Breast epithelium (tissue), 3 donors: ENCODE measurements at regions not wholly inside any gene's neighbourhood (a gene's known extent, or its start where the extent isn't known, plus 50 kb on each side); places are given as distances from the start of the nearest gene placed in this dataset.

Source experiments
- POLR2AphosphoS5 ChIP-seq, 3 donors: sonication (generic); formaldehyde crosslinking; IDR thresholded peaks; one replicate each; pipeline ENCODE4 v1.6.1; 2017; ENCODE audit warnings: antibody characterized with exemption in 3 of 3
- TF ChIP-seq, protein P1 (sequence below), 3 donors: fragments of 450-650 bp; IDR thresholded peaks; one replicate each; pipeline ENCODE4 v1.5.1; 2016 to 2017; ENCODE audit warnings: antibody characterized with exemption in 3 of 3, mild to moderate bottlenecking in 3 of 3, moderate library complexity in 3 of 3

GRCh38 chr16:59394526-59394925 lies 660.4 kb upstream of the GOT2 start:
- TF ChIP-seq, protein P1, sequence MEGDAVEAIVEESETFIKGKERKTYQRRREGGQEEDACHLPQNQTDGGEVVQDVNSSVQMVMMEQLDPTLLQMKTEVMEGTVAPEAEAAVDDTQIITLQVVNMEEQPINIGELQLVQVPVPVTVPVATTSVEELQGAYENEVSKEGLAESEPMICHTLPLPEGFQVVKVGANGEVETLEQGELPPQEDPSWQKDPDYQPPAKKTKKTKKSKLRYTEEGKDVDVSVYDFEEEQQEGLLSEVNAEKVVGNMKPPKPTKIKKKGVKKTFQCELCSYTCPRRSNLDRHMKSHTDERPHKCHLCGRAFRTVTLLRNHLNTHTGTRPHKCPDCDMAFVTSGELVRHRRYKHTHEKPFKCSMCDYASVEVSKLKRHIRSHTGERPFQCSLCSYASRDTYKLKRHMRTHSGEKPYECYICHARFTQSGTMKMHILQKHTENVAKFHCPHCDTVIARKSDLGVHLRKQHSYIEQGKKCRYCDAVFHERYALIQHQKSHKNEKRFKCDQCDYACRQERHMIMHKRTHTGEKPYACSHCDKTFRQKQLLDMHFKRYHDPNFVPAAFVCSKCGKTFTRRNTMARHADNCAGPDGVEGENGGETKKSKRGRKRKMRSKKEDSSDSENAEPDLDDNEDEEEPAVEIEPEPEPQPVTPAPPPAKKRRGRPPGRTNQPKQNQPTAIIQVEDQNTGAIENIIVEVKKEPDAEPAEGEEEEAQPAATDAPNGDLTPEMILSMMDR (IDR thresholded peaks at IDR 0.05): no peak
- TF ChIP-seq POLR2AphosphoS5 (IDR thresholded peaks at IDR 0.05): no peak
